Fibroblast of skin of left quadriceps (primary cell): ENCODE measurements at regions not wholly inside any gene's neighbourhood (a gene's known extent, or its start where the extent isn't known, plus 50 kb on each side); places are given as distances from the start of the nearest gene placed in this dataset.
A peak's percentile ranks its signal among the peaks of the same experiment; 100 is the strongest.

Experiments
- DNase-seq, 2 experiments: peaks; one replicate each; pipeline ENCODE4 v3.0.0-alpha.2; 2013; ENCODE audit warnings: low read depth in 2 of 2

DNA sequence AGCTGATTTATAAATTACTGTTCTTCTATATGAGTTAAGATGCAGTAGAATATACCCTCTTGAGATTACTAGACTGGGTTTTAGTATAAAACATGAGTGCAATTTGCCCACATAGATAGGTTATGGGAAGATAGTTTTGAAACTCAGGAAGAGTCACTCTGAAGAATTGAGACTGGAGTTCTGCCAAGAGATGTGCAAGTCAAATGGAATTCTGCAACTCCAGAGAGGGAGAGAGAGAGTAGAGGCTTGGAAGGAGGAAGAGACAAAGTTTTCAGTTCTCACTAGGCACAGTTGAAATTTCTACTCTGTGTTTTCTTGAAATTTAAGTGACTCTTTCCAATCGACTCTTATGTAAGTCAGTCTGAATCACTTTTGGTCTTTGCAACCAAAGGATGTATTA, 878.8 kb downstream of the TSN start:
- DNase-seq, result peak; percentile 93

GRCh38 chr2:122634920-122635319, 879.5 kb downstream of the TSN start:
- no peak for DNase-seq

DNA sequence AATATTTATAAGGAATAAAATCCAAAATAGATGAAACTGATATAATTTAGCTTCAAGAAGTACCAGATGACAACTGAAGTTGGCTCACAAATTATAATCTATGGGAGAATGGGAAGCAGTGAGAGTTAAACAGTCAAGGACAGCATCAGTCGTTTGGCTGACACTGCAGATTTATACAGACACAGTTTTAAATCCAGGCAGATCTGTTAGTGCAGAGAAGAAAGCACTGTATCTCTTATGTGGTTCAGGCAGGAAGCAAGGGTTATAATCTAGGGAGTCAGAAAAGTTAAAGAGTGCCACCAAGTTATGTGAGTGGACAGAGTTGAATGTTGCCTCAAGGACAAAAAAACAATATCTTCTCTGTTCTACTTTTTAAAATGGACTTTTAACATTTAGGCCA, 880.2 kb downstream of the TSN start:
- DNase-seq, result no peak

- DNase-seq, result no peak
These were observed 880.6 kb downstream of the TSN start for GRCh38 chr2:122636097-122636496.

GRCh38 chr2:122639176-122639575, 883.7 kb downstream of the TSN start:
- DNase-seq, result no peak

DNA sequence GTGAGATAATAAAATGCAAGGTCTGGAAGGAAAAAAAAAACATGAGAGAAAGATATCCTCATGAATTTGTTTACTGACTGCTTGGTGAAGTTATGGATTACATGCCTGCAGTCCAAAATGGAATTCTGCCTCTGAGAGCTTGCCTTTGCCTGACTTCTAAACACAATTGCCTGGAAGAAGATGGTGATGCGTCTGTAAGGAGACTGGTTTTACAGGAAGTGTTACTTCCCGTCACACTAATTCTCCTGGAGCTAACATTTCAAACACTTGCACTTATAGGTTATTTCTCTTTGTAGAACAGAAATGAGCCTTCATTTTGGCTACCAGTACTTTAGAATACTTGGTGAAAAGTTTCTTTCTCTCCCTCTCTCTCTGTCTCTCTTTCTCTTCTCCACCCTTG, 884.3 kb downstream of the TSN start:
- no peak for DNase-seq

DNA sequence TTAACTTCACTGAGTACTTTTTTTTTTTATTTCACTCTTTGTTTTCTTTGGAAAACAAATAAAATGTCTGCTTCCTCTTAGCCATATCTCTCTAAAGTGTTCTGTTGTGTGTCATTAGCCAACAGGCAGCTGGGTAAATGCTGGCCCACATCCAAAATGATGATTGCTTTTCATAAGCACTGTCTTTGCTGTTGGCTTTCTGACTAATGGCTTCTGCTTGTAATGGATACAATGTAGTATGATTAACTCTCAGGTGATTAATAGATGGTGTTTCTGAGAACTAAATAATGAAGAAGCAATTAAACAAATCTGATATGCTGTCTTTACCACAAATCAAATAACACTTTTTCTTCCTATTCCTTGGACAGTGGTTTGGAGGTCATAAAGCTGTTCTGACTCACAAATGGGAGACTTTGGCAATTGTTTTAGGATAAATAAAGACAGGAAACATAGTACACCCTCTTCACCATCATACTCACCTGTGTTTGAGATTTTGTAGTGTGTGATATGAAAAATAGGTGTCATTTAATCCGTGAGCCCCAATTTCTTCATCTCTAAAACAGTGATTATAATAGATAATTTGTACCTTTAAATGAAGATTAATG, 888.4 kb downstream of the TSN start:
- peak; percentile 63 to 65 for DNase-seq

DNA sequence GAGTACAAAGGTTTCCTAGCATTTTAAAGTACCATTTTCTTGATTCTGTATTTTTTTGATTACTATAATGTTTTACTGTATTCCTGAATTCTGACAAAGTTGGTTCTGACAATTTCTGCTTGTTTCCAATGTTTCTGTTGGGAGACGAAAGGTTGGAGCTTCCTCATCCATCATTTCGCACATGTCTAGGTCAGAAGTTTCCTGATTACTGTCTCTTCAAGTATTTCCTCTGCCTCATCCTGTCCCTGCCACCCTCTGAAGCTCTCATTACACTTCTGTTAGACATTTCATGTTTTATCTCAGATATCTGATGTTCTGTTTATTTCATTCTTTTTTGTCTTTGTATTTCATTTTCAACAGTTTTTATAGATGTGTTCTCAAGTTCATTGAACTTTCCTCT, 895.8 kb downstream of the TSN start:
- DNase-seq, result no peak

- DNase-seq, result no peak
These were observed 896.3 kb downstream of the TSN start for GRCh38 chr2:122651780-122652179.

- DNase-seq, result no peak
These were observed 897.2 kb downstream of the TSN start for GRCh38 chr2:122652670-122653069.

DNA sequence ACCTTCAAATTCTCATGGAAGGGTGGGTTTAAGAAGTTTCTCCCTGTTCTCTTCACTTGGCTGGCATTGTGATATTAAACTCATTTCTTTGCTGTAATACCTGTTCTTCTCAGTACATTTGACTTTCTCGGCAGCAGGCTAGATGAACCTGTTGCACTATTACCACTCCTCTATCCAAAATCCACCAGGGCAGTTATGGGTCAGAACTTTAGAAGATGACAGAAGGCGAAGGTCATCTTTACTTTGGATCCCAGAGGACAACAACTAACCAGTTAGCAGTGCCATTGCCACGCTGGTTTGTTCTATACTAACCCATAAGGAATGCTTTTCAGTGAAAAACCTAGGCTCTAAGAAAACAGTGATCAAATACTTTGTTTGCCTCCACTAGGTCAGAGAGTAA, 901.0 kb downstream of the TSN start:
- DNase-seq, result no peak

- DNase-seq, result no peak
These were observed 905.6 kb downstream of the TSN start for GRCh38 chr2:122660786-122661634.

DNA sequence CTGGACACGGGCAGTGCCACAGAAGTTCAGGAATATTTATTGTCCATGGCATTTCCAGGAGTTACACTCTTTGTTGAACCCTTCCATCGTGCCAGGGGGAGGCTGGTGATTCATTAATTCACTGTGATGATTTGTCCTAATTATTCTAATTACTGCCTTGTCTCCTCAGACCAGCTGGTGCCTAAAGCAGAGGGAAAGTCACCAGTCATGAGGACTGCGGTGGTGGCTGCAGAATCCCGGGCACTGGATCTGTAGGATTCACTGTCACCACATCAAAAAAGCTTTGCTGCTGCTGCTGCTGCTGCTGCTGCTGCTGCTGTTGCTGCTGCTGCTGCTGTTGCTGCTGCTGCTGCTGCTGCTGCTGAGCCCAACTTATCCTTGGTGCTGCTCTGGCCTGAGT, 908.2 kb downstream of the TSN start:
- no peak for DNase-seq

- DNase-seq, result no peak
These were observed 914.2 kb downstream of the TSN start for GRCh38 chr2:122669627-122670026.

GRCh38 chr2:122670897-122671296, 915.4 kb downstream of the TSN start:
- DNase-seq, result no peak

GRCh38 chr2:122680662-122681061, 925.2 kb downstream of the TSN start:
- no peak for DNase-seq

GRCh38 chr2:122681626-122682025, 926.2 kb downstream of the TSN start:
- DNase-seq, result no peak

- no peak for DNase-seq
These were observed 926.9 kb downstream of the TSN start for GRCh38 chr2:122682356-122682755.

DNA sequence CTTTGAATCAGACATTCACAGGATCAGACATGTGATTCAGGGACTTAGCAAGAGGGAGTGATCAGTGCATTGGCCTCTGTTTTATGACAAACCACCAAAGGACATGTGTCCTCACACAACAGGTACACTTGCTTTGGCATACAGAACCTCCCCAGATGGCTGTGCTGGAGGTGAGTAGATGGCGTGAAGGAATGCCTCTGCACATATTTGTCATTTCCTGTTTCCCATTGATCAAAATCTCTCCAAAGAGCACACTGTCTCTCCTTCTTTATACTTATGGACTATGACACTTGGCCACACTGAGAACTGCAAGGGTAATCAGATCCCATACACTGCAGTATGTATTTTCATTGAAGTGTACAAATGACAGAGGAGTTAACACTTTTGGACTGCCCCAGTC, 927.6 kb downstream of the TSN start:
- no peak for DNase-seq

- DNase-seq, result no peak
These were observed 937.1 kb downstream of the TSN start for GRCh38 chr2:122692400-122693083.

DNA sequence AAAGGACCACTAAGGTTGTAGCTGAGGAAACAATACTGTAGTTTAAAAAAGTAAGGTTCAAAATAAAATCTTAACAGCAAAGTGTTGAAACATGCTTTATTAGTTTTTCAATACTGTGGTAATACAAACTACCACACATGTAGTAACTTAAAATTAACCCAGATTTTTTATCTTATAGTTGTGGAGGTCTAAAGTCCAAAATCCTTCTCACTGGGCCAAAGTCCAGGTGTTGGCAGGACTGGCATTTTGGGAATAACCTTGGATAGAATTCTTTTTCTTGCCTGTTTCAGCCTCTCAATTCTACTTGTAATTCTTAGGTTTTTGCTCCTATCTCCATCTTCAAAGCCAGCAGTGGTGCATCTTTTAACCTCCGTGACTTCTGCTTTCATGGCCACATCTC, 942.0 kb downstream of the TSN start:
- DNase-seq, result no peak

- no peak for DNase-seq
These were observed 948.2 kb downstream of the TSN start for GRCh38 chr2:122703676-122704075.

- no peak for DNase-seq
These were observed 948.7 kb downstream of the TSN start for GRCh38 chr2:122704109-122704563.
